Glutamatergic neuron (in vitro differentiated cells): ENCODE measurements at regions not wholly inside any gene's neighbourhood (a gene's known extent, or its start where the extent isn't known, plus 50 kb on each side); places are given as distances from the start of the nearest gene placed in this dataset.

ENCODE experiments used
- DNase-seq: peaks from one replicate; pipeline ENCODE4 v3.0.0; 2022
- H3K27ac Mint-ChIP-seq: one replicate; pipeline ENCODE4 v1.8.0; 2020; ENCODE audit warnings: mild to moderate bottlenecking, mixed read lengths, inconsistent platforms; ENCODE audit not compliant: unreplicated experiment
- H3K27me3 Mint-ChIP-seq: one replicate; pipeline ENCODE4 v1.8.0; 2020; ENCODE audit warnings: mild to moderate bottlenecking, moderate library complexity, mixed read lengths, inconsistent platforms; ENCODE audit not compliant: unreplicated experiment
- H3K36me3 Mint-ChIP-seq: one replicate; pipeline ENCODE4 v1.8.0; 2020; ENCODE audit warnings: mild to moderate bottlenecking, mixed read lengths, inconsistent platforms; ENCODE audit not compliant: unreplicated experiment
- H3K4me1 Mint-ChIP-seq: one replicate; pipeline ENCODE4 v1.8.0; 2020; ENCODE audit warnings: mild to moderate bottlenecking, low read depth, mixed read lengths, inconsistent platforms; ENCODE audit not compliant: unreplicated experiment
- H3K4me3 Mint-ChIP-seq: one replicate; pipeline ENCODE4 v1.8.0; 2020; ENCODE audit warnings: mild to moderate bottlenecking, mixed read lengths, inconsistent platforms; ENCODE audit not compliant: unreplicated experiment
- H3K9me3 Mint-ChIP-seq: one replicate; pipeline ENCODE4 v1.8.0; 2020; ENCODE audit warnings: mild to moderate bottlenecking, moderate library complexity, mixed read lengths, inconsistent platforms; ENCODE audit not compliant: unreplicated experiment
- CTCF ChIP-seq: fragments of 200-600 bp; sonication (generic); IDR thresholded peaks from one replicate; pipeline ENCODE4 v1.5.0; 2021; ENCODE audit not compliant: partially characterized antibody, unreplicated experiment

GRCh38 chr5:23001120-23001519, 148.0 kb upstream of the CDH12 start:
- Mint-ChIP-seq H3K4me1 (no peaks in the 10 kb centered on the region), H3K27ac (no peak overlapping the region), H3K9me3 (no peaks in the 10 kb centered on the region), H3K36me3 (no peaks in the 10 kb centered on the region), H3K27me3 (no peaks in the 10 kb centered on the region), H3K4me3 (no peak overlapping the region)
- no peak for TF ChIP-seq CTCF
- no peak for DNase-seq

GRCh38 chr5:22998774-22999173, 145.6 kb upstream of the CDH12 start:
- no peak for TF ChIP-seq CTCF

GRCh38 chr5:22998362-22998761, 145.2 kb upstream of the CDH12 start:
- H3K4me3 Mint-ChIP-seq = no peak overlapping the region
- H3K36me3 Mint-ChIP-seq = no peaks in the 10 kb centered on the region
- TF ChIP-seq CTCF = no peak
- H3K27ac Mint-ChIP-seq = no peak overlapping the region
- no peaks in the 10 kb centered on the region for H3K9me3 Mint-ChIP-seq
- no peaks in the 10 kb centered on the region for H3K27me3 Mint-ChIP-seq
- H3K4me1 Mint-ChIP-seq = no peaks in the 10 kb centered on the region
- no peak for DNase-seq

More at GRCh38 chr5:22998774-22999173, 145.6 kb upstream of the CDH12 start:
- Mint-ChIP-seq H3K9me3 (no peaks in the 10 kb centered on the region), H3K4me3 (no peak overlapping the region), H3K27me3 (no peaks in the 10 kb centered on the region), H3K27ac (no peak overlapping the region), H3K4me1 (no peaks in the 10 kb centered on the region), H3K36me3 (no peaks in the 10 kb centered on the region)
- DNase-seq = no peak

GRCh38 chr5:22988937-22989336, 135.8 kb upstream of the CDH12 start:
- peaks cover 2% of the 10 kb centered on the region for H3K9me3 Mint-ChIP-seq
- no peak for TF ChIP-seq CTCF
- H3K4me1 Mint-ChIP-seq = no peaks in the 10 kb centered on the region
- no peak for DNase-seq
- H3K36me3 Mint-ChIP-seq = peaks cover 5% of the 10 kb centered on the region
- no peak overlapping the region for H3K27ac Mint-ChIP-seq
- H3K27me3 Mint-ChIP-seq = peaks cover 2% of the 10 kb centered on the region
- no peak overlapping the region for H3K4me3 Mint-ChIP-seq

GRCh38 chr5:22986281-22986680, 133.1 kb upstream of the CDH12 start:
- Mint-ChIP-seq H3K4me3 (no peak overlapping the region), H3K27me3 (peaks cover 2% of the 10 kb centered on the region), H3K36me3 (no peaks in the 10 kb centered on the region), H3K4me1 (no peaks in the 10 kb centered on the region), H3K27ac (no peak overlapping the region), H3K9me3 (peaks cover 2% of the 10 kb centered on the region)
- DNase-seq = no peak
- TF ChIP-seq CTCF = no peak
